ENCODE measurements at regions not wholly inside any gene's neighbourhood (a gene's known extent, or its start where the extent isn't known, plus 50 kb on each side); places are given as distances from the start of the nearest gene placed in this dataset.

- FAIRE-seq (no peak), ATAC-seq (no peak), DNase-seq (no peak)
- no peak for TF ChIP-seq CTCF (IDR thresholded peaks at IDR 0.05)
- H3K4me1 ChIP-seq, result no peaks in the 10 kb centered on the region
- intact Hi-C loops (cut with DNase I), result no loop called here
- H3K9me3 ChIP-seq, result no peaks in the 10 kb centered on the region
- no peaks in the 10 kb centered on the region for H3K36me3 ChIP-seq
- H3K27me3 ChIP-seq, result no peaks in the 10 kb centered on the region
- H3K27ac ChIP-seq, result no peak overlapping the region
- WGBS, 2 donors, result 88 to 93% methylated on average over 3 of the region's 3 CpGs
- no peak overlapping the region for H3K4me3 ChIP-seq
Observed at GRCh38 chr4:114474188-114474800, 124.3 kb upstream of the UGT8 start.

DNA sequence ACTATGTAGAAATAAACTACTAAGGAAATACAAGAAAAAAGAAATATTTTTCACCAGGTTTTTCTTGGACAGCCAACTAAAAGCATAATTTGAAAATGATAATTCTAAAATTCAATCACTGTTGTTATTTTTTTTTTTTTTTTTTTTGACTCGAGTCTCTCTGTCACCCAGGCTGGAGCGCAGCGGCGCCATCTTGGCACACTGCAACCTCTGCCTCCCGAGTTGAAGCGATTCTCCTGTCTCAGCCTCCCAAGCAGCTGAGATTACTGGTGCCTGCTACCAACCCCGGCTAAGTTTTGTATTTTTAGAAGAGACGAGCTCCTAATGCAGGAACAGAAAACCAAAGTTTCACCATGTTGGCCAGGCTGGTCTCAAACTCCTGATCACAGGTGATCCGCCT is 122.3 kb upstream of the UGT8 start:
- 95 to 97% methylated on average over 9 of the region's 9 CpGs for WGBS, 2 donors
- H3K27me3 ChIP-seq, result no peaks in the 10 kb centered on the region
- no peak for ATAC-seq
- no peak overlapping the region for H3K27ac ChIP-seq
- no peaks in the 10 kb centered on the region for H3K4me1 ChIP-seq
- no peak overlapping the region for H3K4me3 ChIP-seq
- H3K9me3 ChIP-seq, result no peaks in the 10 kb centered on the region
- H3K36me3 ChIP-seq, result no peaks in the 10 kb centered on the region
- DNase-seq, result no peak
- intact Hi-C loops (cut with DNase I), result no loop called here
- FAIRE-seq, result no peak
- no peak for TF ChIP-seq CTCF (IDR thresholded peaks at IDR 0.05)

GRCh38 chr4:114479595-114479994 is 119.0 kb upstream of the UGT8 start:
- Histone ChIP-seq H3K36me3 (no peaks in the 10 kb centered on the region), H3K4me1 (no peaks in the 10 kb centered on the region), H3K9me3 (no peaks in the 10 kb centered on the region), H3K4me3 (no peak overlapping the region), H3K27ac (no peak overlapping the region), H3K27me3 (no peaks in the 10 kb centered on the region)
- no peak for DNase-seq
- FAIRE-seq, result no peak
- TF ChIP-seq CTCF (IDR thresholded peaks at IDR 0.05), result no peak
- WGBS, 2 donors, result 47 to 52% methylated on average over 3 of the region's 3 CpGs
- ATAC-seq, result peak in 2 of 4 donors; percentile 56 to 73
- intact Hi-C loops (cut with DNase I), result no loop called here

DNA sequence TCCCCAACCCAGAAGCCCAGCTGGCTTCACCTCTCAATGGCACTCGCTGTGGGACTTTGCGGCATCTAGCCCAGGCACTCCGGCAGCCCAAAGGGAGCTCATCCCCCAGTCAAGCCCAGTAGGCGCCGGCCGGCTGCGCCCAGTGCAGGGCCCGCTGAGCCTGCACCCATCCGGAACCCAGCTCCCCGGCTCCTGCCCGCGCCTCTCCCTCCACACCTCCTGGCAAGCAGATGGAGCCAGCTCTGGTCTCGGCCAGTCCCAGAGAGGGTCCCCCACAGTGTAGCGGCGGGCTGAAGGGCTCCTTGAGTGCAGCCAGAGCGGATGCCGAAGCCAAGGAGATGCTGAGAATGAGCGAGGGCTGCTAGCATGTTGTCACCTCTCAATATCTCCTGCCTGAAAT is 116.8 kb upstream of the UGT8 start:
- intact Hi-C loops (cut with DNase I), result no loop called here
- no peaks in the 10 kb centered on the region for H3K9me3 ChIP-seq
- 92 to 93% methylated on average over 16 to 18 of the region's 18 CpGs for WGBS, 2 donors
- no peaks in the 10 kb centered on the region for H3K4me1 ChIP-seq
- H3K4me3 ChIP-seq, result no peak overlapping the region
- TF ChIP-seq CTCF (IDR thresholded peaks at IDR 0.05), result no peak
- no peak overlapping the region for H3K27ac ChIP-seq
- no peaks in the 10 kb centered on the region for H3K36me3 ChIP-seq
- H3K27me3 ChIP-seq, result no peaks in the 10 kb centered on the region
- ATAC-seq (no peak), FAIRE-seq (no peak), DNase-seq (peak in 1 of 6 donors; percentile 55)

- no peak for DNase-seq
- WGBS, 2 donors, result 94% methylated on average over 3 of the region's 3 CpGs
- no peak for FAIRE-seq
- H3K9me3 ChIP-seq, result no peaks in the 10 kb centered on the region
- no peaks in the 10 kb centered on the region for H3K36me3 ChIP-seq
- no peak overlapping the region for H3K4me3 ChIP-seq
- no peak overlapping the region for H3K27ac ChIP-seq
- no peaks in the 10 kb centered on the region for H3K27me3 ChIP-seq
- no peaks in the 10 kb centered on the region for H3K4me1 ChIP-seq
- intact Hi-C loops (cut with DNase I), result no loop called here
- no peak for TF ChIP-seq CTCF (IDR thresholded peaks at IDR 0.05)
- no peak for ATAC-seq
Observed at GRCh38 chr4:114487101-114487500, 111.5 kb upstream of the UGT8 start.
